ENCODE measurements at regions not wholly inside any gene's neighbourhood (a gene's known extent, or its start where the extent isn't known, plus 50 kb on each side); places are given as distances from the start of the nearest gene placed in this dataset.

GRCh38 chr21:15943009-15943666 lies 213.4 kb downstream of the USP25 start:
- TF ChIP-seq CTCF (IDR thresholded peaks at IDR 0.05) (no peak), POLR2A (IDR thresholded peaks at IDR 0.05) (no peak)
